OCI-LY7 (cell line): ENCODE measurements at regions not wholly inside any gene's neighbourhood (a gene's known extent, or its start where the extent isn't known, plus 50 kb on each side); places are given as distances from the start of the nearest gene placed in this dataset.

Source experiments
- EZH2phosphoT487 ChIP-seq: fragments of 200-600 bp; sonication (generic); IDR thresholded peaks from 2 replicates; pipeline ENCODE4 v1.6.1; 2018; ENCODE audit warnings: low read depth, borderline replicate concordance, mild to moderate bottlenecking, mixed run types, antibody characterized with exemption, low read length, moderate library complexity, mixed read lengths
- TF ChIP-seq, protein P1 (sequence below): fragments of 200-600 bp; sonication (generic); conservative IDR thresholded peaks from 2 replicates; pipeline ENCODE4 v1.5.1; 2014; ENCODE audit warnings: mild to moderate bottlenecking, antibody characterized with exemption, low read length, moderate library complexity, mixed read lengths

DNA sequence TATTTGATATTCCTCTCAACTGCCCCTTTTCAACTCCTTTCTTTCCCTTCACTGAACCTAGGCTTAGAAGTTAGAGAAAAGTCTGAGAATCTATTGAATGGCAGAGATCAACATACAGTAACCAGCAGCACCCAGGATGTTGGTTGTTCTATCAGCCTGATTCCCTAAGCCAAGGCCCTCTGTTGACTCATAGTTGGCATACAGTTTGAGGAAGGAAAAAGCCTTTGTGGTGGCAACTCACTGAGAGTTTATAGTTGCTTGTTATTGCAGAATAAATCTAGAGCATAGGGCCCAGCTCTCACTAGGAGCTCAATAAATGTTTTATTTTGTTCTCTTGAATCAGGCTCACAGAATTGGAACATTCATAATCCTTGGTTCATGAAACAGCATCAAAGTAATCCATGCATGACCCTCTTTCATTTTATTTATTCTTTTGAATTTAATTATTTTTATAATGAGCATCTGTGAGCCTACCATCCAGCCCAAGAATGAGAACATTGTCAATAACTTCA is 119.1 kb upstream of the ADGRF1 start:
- TF ChIP-seq, protein P1, sequence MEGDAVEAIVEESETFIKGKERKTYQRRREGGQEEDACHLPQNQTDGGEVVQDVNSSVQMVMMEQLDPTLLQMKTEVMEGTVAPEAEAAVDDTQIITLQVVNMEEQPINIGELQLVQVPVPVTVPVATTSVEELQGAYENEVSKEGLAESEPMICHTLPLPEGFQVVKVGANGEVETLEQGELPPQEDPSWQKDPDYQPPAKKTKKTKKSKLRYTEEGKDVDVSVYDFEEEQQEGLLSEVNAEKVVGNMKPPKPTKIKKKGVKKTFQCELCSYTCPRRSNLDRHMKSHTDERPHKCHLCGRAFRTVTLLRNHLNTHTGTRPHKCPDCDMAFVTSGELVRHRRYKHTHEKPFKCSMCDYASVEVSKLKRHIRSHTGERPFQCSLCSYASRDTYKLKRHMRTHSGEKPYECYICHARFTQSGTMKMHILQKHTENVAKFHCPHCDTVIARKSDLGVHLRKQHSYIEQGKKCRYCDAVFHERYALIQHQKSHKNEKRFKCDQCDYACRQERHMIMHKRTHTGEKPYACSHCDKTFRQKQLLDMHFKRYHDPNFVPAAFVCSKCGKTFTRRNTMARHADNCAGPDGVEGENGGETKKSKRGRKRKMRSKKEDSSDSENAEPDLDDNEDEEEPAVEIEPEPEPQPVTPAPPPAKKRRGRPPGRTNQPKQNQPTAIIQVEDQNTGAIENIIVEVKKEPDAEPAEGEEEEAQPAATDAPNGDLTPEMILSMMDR = no peak
- no peak for TF ChIP-seq EZH2phosphoT487
